Memory B cell (primary cell): ENCODE measurements at regions not wholly inside any gene's neighbourhood (a gene's known extent, or its start where the extent isn't known, plus 50 kb on each side); places are given as distances from the start of the nearest gene placed in this dataset.
"Not testable (repeated sequence)": the region's sequence is repeated elsewhere in the genome, so short reads cannot be mapped to it uniquely, and the experiment has no call there.

Experiments used
- ATAC-seq: fragments of 150-1000 bp; cut with Tn5 transposase; 2 replicates; pipeline ENCODE4 v1.10.0; 2021; ENCODE audit warnings: low read depth, mild to moderate bottlenecking, moderate library complexity
- DNase-seq, 2 donors: peaks; one replicate each; pipeline ENCODE4 v3.0.0; 2022; ENCODE audit warnings: low spot score in 2 of 2
- H3K27ac Mint-ChIP-seq: one replicate; pipeline ENCODE4 v1.8.0; 2022; ENCODE audit warnings: mild to moderate bottlenecking, moderate library complexity, mixed read lengths
- H3K27me3 Mint-ChIP-seq: one replicate; pipeline ENCODE4 v1.8.0; 2022; ENCODE audit warnings: mixed read lengths
- H3K36me3 Mint-ChIP-seq: one replicate; pipeline ENCODE4 v1.8.0; 2022; ENCODE audit warnings: mild to moderate bottlenecking, mixed read lengths
- H3K4me1 Mint-ChIP-seq: one replicate; pipeline ENCODE4 v1.8.0; 2022; ENCODE audit warnings: mixed read lengths
- H3K4me3 Mint-ChIP-seq: one replicate; pipeline ENCODE4 v1.8.0; 2022; ENCODE audit warnings: mild to moderate bottlenecking, moderate library complexity, mixed read lengths
- H3K9me3 Mint-ChIP-seq: one replicate; pipeline ENCODE4 v1.8.0; 2022; ENCODE audit warnings: mixed read lengths

- ATAC-seq: no peak
- Mint-ChIP-seq H3K27me3 (peaks cover 15% of the 10 kb centered on the region), H3K27ac (no peak overlapping the region), H3K9me3 (no peaks in the 10 kb centered on the region), H3K4me3 (no peak overlapping the region), H3K4me1 (no peaks in the 10 kb centered on the region), H3K36me3 (no peaks in the 10 kb centered on the region)
- DNase-seq: no peak
Observed at GRCh38 chr10:6718550-6718949, 138.5 kb upstream of the PRKCQ start.

- no peaks in the 10 kb centered on the region for H3K9me3 Mint-ChIP-seq
- H3K27me3 Mint-ChIP-seq: peaks cover 11% of the 10 kb centered on the region
- H3K4me1 Mint-ChIP-seq: no peaks in the 10 kb centered on the region
- no peak overlapping the region for H3K27ac Mint-ChIP-seq
- DNase-seq: no peak
- H3K36me3 Mint-ChIP-seq: no peaks in the 10 kb centered on the region
- no peak overlapping the region for H3K4me3 Mint-ChIP-seq
- ATAC-seq: no peak
Observed at GRCh38 chr10:6716516-6716915, 136.4 kb upstream of the PRKCQ start.

- no peak overlapping the region for H3K4me3 Mint-ChIP-seq
- DNase-seq (no peak), ATAC-seq (no peak)
- no peak overlapping the region for H3K27ac Mint-ChIP-seq
- no peaks in the 10 kb centered on the region for H3K36me3 Mint-ChIP-seq
- H3K9me3 Mint-ChIP-seq: no peaks in the 10 kb centered on the region
- peaks cover 20% of the 10 kb centered on the region for H3K27me3 Mint-ChIP-seq
- H3K4me1 Mint-ChIP-seq: no peaks in the 10 kb centered on the region
Observed at GRCh38 chr10:6713716-6714115, 133.6 kb upstream of the PRKCQ start.

GRCh38 chr10:6713120-6713519 lies 133.0 kb upstream of the PRKCQ start:
- no peak overlapping the region for H3K27ac Mint-ChIP-seq
- H3K9me3 Mint-ChIP-seq: no peaks in the 10 kb centered on the region

GRCh38 chr10:6711881-6712280 lies 131.8 kb upstream of the PRKCQ start:
- H3K9me3 Mint-ChIP-seq: no peaks in the 10 kb centered on the region
- H3K36me3 Mint-ChIP-seq: no peaks in the 10 kb centered on the region
- peaks cover 15% of the 10 kb centered on the region for H3K27me3 Mint-ChIP-seq
- H3K4me3 Mint-ChIP-seq: no peak overlapping the region
- H3K4me1 Mint-ChIP-seq: no peaks in the 10 kb centered on the region
- no peak for DNase-seq
- no peak for ATAC-seq
- no peak overlapping the region for H3K27ac Mint-ChIP-seq

More at GRCh38 chr10:6713120-6713519, 133.0 kb upstream of the PRKCQ start:
- no peaks in the 10 kb centered on the region for H3K4me1 Mint-ChIP-seq
- peaks cover 17% of the 10 kb centered on the region for H3K27me3 Mint-ChIP-seq
- H3K36me3 Mint-ChIP-seq: no peaks in the 10 kb centered on the region
- ATAC-seq (no peak), DNase-seq (no peak)
- no peak overlapping the region for H3K4me3 Mint-ChIP-seq

- H3K4me1 Mint-ChIP-seq: no peaks in the 10 kb centered on the region
- ATAC-seq: no peak
- no peak for DNase-seq
- peaks cover 15% of the 10 kb centered on the region for H3K27me3 Mint-ChIP-seq
- H3K27ac Mint-ChIP-seq: no peak overlapping the region
- H3K36me3 Mint-ChIP-seq: no peaks in the 10 kb centered on the region
- no peak overlapping the region for H3K4me3 Mint-ChIP-seq
- H3K9me3 Mint-ChIP-seq: no peaks in the 10 kb centered on the region
Observed at GRCh38 chr10:6711408-6711841, 131.3 kb upstream of the PRKCQ start.

- Mint-ChIP-seq H3K36me3 (no peaks in the 10 kb centered on the region), H3K4me1 (no peaks in the 10 kb centered on the region), H3K27ac (no peak overlapping the region), H3K27me3 (peaks cover 15% of the 10 kb centered on the region), H3K4me3 (no peak overlapping the region), H3K9me3 (no peaks in the 10 kb centered on the region)
- ATAC-seq (no peak), DNase-seq (no peak)
Observed at GRCh38 chr10:6707352-6707751, 127.3 kb upstream of the PRKCQ start.

- Mint-ChIP-seq H3K4me1 (no peaks in the 10 kb centered on the region), H3K36me3 (no peaks in the 10 kb centered on the region), H3K27ac (no peak overlapping the region), H3K9me3 (no peaks in the 10 kb centered on the region), H3K27me3 (peaks cover 14% of the 10 kb centered on the region), H3K4me3 (no peak overlapping the region)
- ATAC-seq (no peak), DNase-seq (no peak)
Observed at GRCh38 chr10:6706725-6707124, 126.6 kb upstream of the PRKCQ start.

- Mint-ChIP-seq H3K4me3 (no peak overlapping the region), H3K36me3 (no peaks in the 10 kb centered on the region), H3K27ac (no peak overlapping the region), H3K4me1 (no peaks in the 10 kb centered on the region), H3K9me3 (no peaks in the 10 kb centered on the region), H3K27me3 (peaks cover 8% of the 10 kb centered on the region)
- ATAC-seq (no peak), DNase-seq (no peak)
Observed at GRCh38 chr10:6704896-6705295, 124.8 kb upstream of the PRKCQ start.

- not testable (repeated sequence) for H3K27ac Mint-ChIP-seq, H3K27me3 Mint-ChIP-seq, ATAC-seq, H3K9me3 Mint-ChIP-seq, H3K36me3 Mint-ChIP-seq, DNase-seq, H3K4me1 Mint-ChIP-seq, H3K4me3 Mint-ChIP-seq
Observed at GRCh38 chr10:6702833-6703232, 122.8 kb upstream of the PRKCQ start.

- no peak for DNase-seq
- no peaks in the 10 kb centered on the region for H3K9me3 Mint-ChIP-seq
- peaks cover 5% of the 10 kb centered on the region for H3K27me3 Mint-ChIP-seq
- H3K27ac Mint-ChIP-seq: no peak overlapping the region
- H3K4me3 Mint-ChIP-seq: no peak overlapping the region
- H3K36me3 Mint-ChIP-seq: no peaks in the 10 kb centered on the region
- no peak for ATAC-seq
- no peaks in the 10 kb centered on the region for H3K4me1 Mint-ChIP-seq
Observed at GRCh38 chr10:6702030-6702429, 122.0 kb upstream of the PRKCQ start.

GRCh38 chr10:6701289-6701688 lies 121.2 kb upstream of the PRKCQ start:
- Mint-ChIP-seq H3K27me3 (peaks cover 5% of the 10 kb centered on the region), H3K4me3 (no peak overlapping the region), H3K4me1 (no peaks in the 10 kb centered on the region), H3K36me3 (no peaks in the 10 kb centered on the region), H3K9me3 (no peaks in the 10 kb centered on the region), H3K27ac (no peak overlapping the region)
- DNase-seq (no peak), ATAC-seq (no peak)

GRCh38 chr10:6700066-6700465 lies 120.0 kb upstream of the PRKCQ start:
- DNase-seq: no peak
- Mint-ChIP-seq H3K27ac (no peak overlapping the region), H3K9me3 (no peaks in the 10 kb centered on the region), H3K36me3 (no peaks in the 10 kb centered on the region), H3K27me3 (peaks cover 10% of the 10 kb centered on the region), H3K4me1 (no peaks in the 10 kb centered on the region), H3K4me3 (no peak overlapping the region)
- ATAC-seq: no peak

- Mint-ChIP-seq H3K27ac (no peak overlapping the region), H3K36me3 (no peaks in the 10 kb centered on the region), H3K4me1 (no peaks in the 10 kb centered on the region), H3K9me3 (no peaks in the 10 kb centered on the region), H3K27me3 (peaks cover 11% of the 10 kb centered on the region), H3K4me3 (no peak overlapping the region)
- ATAC-seq (no peak), DNase-seq (no peak)
Observed at GRCh38 chr10:6699336-6699735, 119.3 kb upstream of the PRKCQ start.

- no peak for DNase-seq
- ATAC-seq: no peak
- Mint-ChIP-seq H3K27ac (no peak overlapping the region), H3K27me3 (peaks cover 18% of the 10 kb centered on the region), H3K4me1 (no peaks in the 10 kb centered on the region), H3K36me3 (no peaks in the 10 kb centered on the region), H3K9me3 (no peaks in the 10 kb centered on the region), H3K4me3 (no peak overlapping the region)
Observed at GRCh38 chr10:6695519-6695918, 115.4 kb upstream of the PRKCQ start.
